Mesenchymal stem cell (in vitro differentiated cells and primary cell): ENCODE measurements at regions not wholly inside any gene's neighbourhood (a gene's known extent, or its start where the extent isn't known, plus 50 kb on each side); places are given as distances from the start of the nearest gene placed in this dataset.

Experiments
- DNase-seq: peaks from one replicate; pipeline ENCODE4 v3.0.0-alpha.2; 2013
- H2AFZ ChIP-seq: one replicate; pipeline ENCODE4 v1.6.1; 2013; ENCODE audit warnings: low read depth, mild to moderate bottlenecking, control low read depth, inconsistent platforms, low read length, moderate library complexity
- H2AK5ac ChIP-seq: 2 replicates; pipeline ENCODE4 v1.6.1; 2013; ENCODE audit warnings: low read length, moderate library complexity, mild to moderate bottlenecking, inconsistent platforms; ENCODE audit not compliant: severe bottlenecking
- H2BK120ac ChIP-seq: one replicate; pipeline ENCODE4 v1.6.1; 2013; ENCODE audit warnings: low read depth, mild to moderate bottlenecking, inconsistent platforms, low read length, moderate library complexity
- H2BK12ac ChIP-seq, 2 experiments: one replicate each; pipeline ENCODE4 v1.6.1; 2013; ENCODE audit warnings: inconsistent platforms in 2 of 2, low read length in 2 of 2, mild to moderate bottlenecking in 2 of 2, moderate library complexity in 2 of 2, control low read depth in 1 of 2
- H2BK15ac ChIP-seq: one replicate; pipeline ENCODE4 v1.6.1; 2013; ENCODE audit warnings: mild to moderate bottlenecking, low read depth, inconsistent platforms; ENCODE audit not compliant: poor library complexity, severe bottlenecking
- H2BK5ac ChIP-seq: 2 replicates; pipeline ENCODE4 v1.6.1; 2013; ENCODE audit warnings: low read depth, mild to moderate bottlenecking, low read length, control low read depth, inconsistent platforms; ENCODE audit not compliant: poor library complexity, severe bottlenecking
- H3K14ac ChIP-seq, 2 experiments: one replicate each; pipeline ENCODE4 v1.6.1; 2013; ENCODE audit warnings: inconsistent platforms in 2 of 2, low read length in 2 of 2, control low read depth in 1 of 2, mild to moderate bottlenecking in 1 of 2, moderate library complexity in 1 of 2
- H3K18ac ChIP-seq, 2 experiments: one replicate each; pipeline ENCODE4 v1.6.1; 2013; ENCODE audit warnings: inconsistent platforms in 2 of 2, low read length in 2 of 2, control low read depth in 1 of 2, low read depth in 1 of 2, mild to moderate bottlenecking in 1 of 2
- H3K23ac ChIP-seq, 2 experiments: one replicate each; pipeline ENCODE4 v1.6.1; 2013; ENCODE audit warnings: inconsistent platforms in 2 of 2, low read length in 2 of 2, mild to moderate bottlenecking in 2 of 2, moderate library complexity in 2 of 2, control low read depth in 1 of 2
- H3K27ac ChIP-seq: 2 replicates; pipeline ENCODE4 v1.5.1; 2013; ENCODE audit warnings: mild to moderate bottlenecking, moderate library complexity, low read length, control low read depth, inconsistent platforms; ENCODE audit not compliant: poor library complexity, severe bottlenecking
- H3K27me3 ChIP-seq, 2 experiments: 2 replicates each; pipeline versions ENCODE4 v1.6.1 to v1.7.0; 2013; ENCODE audit warnings: low read length in 2 of 2, mild to moderate bottlenecking in 2 of 2, moderate library complexity in 2 of 2, control low read depth in 1 of 2, inconsistent platforms in 1 of 2; ENCODE audit not compliant: control insufficient read depth in 1 of 2, insufficient read depth in 1 of 2
- H3K36me3 ChIP-seq, 2 experiments: 2 replicates each; pipeline versions ENCODE4 v1.6.1 to v1.7.0; 2013; ENCODE audit warnings: low read length in 2 of 2, control low read depth in 1 of 2, inconsistent platforms in 1 of 2, low read depth in 1 of 2, mild to moderate bottlenecking in 1 of 2; ENCODE audit not compliant: insufficient read depth in 2 of 2, control insufficient read depth in 1 of 2
- H3K4ac ChIP-seq, 2 experiments: one replicate each; pipeline ENCODE4 v1.6.1; 2013; ENCODE audit warnings: inconsistent platforms in 2 of 2, low read length in 2 of 2, mild to moderate bottlenecking in 2 of 2, moderate library complexity in 2 of 2, control low read depth in 1 of 2, low read depth in 1 of 2
- H3K4me1 ChIP-seq: 2 replicates; pipeline ENCODE4 v1.6.1; 2013; ENCODE audit warnings: low read depth, low read length, control low read depth; ENCODE audit not compliant: control insufficient read depth, insufficient read depth
- H3K4me2 ChIP-seq: 2 replicates; pipeline ENCODE4 v1.6.1; 2013; ENCODE audit warnings: low read length, mild to moderate bottlenecking, inconsistent platforms; ENCODE audit not compliant: poor library complexity, severe bottlenecking
- H3K4me3 ChIP-seq, 2 experiments: 2 replicates each; pipeline versions ENCODE4 v1.5.1 to v1.7.0; 2013; ENCODE audit warnings: low read length in 2 of 2, mild to moderate bottlenecking in 2 of 2, control low read depth in 1 of 2, low read depth in 1 of 2; ENCODE audit not compliant: insufficient read depth in 1 of 2
- H3K79me1 ChIP-seq: replicated peaks from 2 replicates; pipeline ENCODE4 v1.6.1; 2013; ENCODE audit warnings: mild to moderate bottlenecking, control low read depth, low read length, inconsistent platforms; ENCODE audit not compliant: poor library complexity, severe bottlenecking
- H3K9ac ChIP-seq: 2 replicates; pipeline ENCODE4 v1.7.0; 2013; ENCODE audit warnings: mild to moderate bottlenecking, low read length, moderate library complexity
- H3K9me3 ChIP-seq: 2 replicates; pipeline ENCODE4 v1.7.0; 2013; ENCODE audit warnings: mild to moderate bottlenecking, low read length; ENCODE audit not compliant: control insufficient read depth
- H4K8ac ChIP-seq: one replicate; pipeline ENCODE4 v1.6.1; 2013; ENCODE audit warnings: inconsistent platforms, mild to moderate bottlenecking, low read length, moderate library complexity
- H4K91ac ChIP-seq: one replicate; pipeline ENCODE4 v1.6.1; 2013; ENCODE audit warnings: mild to moderate bottlenecking, low read length, inconsistent platforms
- WGBS: methylation state at CpG from one replicate; pipeline ENCODE4 v1.1.7; 2013; ENCODE audit warnings: mixed read lengths; 5-methylcytosine and 5-hydroxymethylcytosine counted together

DNA sequence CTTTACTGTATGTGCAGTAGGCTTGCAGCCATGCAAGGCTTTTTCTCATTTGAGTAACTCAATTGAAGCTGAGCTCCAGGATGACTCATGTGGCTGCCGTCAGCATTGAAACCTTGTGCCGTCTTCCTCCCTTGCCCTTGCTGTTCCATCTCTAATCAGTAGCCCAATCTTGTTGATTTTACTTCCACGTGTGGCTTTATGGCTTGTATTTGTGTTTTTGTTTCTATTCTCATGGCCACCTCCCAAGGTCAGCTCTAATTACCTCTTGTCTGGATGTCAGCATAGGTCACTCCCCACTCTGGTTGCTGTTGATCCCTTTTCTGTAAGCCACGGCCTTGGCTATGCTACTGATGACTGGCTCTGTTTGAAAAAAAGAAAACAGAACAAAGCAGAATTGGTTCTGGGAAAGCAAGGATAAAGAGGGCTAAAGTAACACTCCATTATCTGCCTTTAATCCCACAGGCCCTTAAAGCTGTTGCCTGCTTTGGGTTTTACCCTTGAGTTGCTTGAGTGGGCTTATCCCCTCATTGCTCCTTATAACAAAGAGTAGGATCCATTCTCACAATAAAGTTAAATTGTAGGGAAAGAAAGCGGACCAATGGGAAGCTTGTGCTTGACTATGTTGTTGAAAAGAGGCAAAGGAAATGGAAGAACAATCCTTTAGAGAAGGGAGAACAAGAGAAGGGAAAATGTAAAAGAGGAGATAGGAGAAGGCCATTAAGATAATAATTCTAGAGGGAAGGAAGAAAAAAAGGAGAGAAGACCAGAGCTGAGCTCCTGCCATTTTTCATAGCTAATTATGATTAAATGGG, 173.9 kb upstream of the PGRMC2 start:
- H3K23ac ChIP-seq: no peak overlapping the region
- no peak overlapping the region for H3K4ac ChIP-seq
- H2AK5ac ChIP-seq: peak overlapping the region; percentile 28
- no peak overlapping the region for H2BK120ac ChIP-seq
- H4K8ac ChIP-seq: peak overlapping the region; percentile 48
- H2AFZ ChIP-seq: no peak overlapping the region
- peaks cover 10% of the 10 kb centered on the region for H3K79me1 ChIP-seq
- peaks cover 4% of the 10 kb centered on the region for H3K4me1 ChIP-seq
- no peak overlapping the region for H3K4me3 ChIP-seq
- H3K9ac ChIP-seq: peak overlapping the region; percentile 72
- no peaks in the 10 kb centered on the region for H3K9me3 ChIP-seq
- no peaks in the 10 kb centered on the region for H3K27me3 ChIP-seq
- peak overlapping the region; percentile 89 for H3K27ac ChIP-seq
- H3K4me2 ChIP-seq: no peak overlapping the region
- peak overlapping the region in 1 of 2 experiments; percentile 47 for H2BK12ac ChIP-seq
- no peak overlapping the region for H3K14ac ChIP-seq
- WGBS: 29% methylated on average over 4 of the region's 5 CpGs
- peak overlapping the region in 1 of 2 experiments; percentile 63 for H3K18ac ChIP-seq
- H2BK5ac ChIP-seq: peak overlapping the region; percentile 46
- DNase-seq: peak; percentile 85
- H2BK15ac ChIP-seq: no peak overlapping the region
- H4K91ac ChIP-seq: no peak overlapping the region
- H3K36me3 ChIP-seq: no peaks in the 10 kb centered on the region

DNA sequence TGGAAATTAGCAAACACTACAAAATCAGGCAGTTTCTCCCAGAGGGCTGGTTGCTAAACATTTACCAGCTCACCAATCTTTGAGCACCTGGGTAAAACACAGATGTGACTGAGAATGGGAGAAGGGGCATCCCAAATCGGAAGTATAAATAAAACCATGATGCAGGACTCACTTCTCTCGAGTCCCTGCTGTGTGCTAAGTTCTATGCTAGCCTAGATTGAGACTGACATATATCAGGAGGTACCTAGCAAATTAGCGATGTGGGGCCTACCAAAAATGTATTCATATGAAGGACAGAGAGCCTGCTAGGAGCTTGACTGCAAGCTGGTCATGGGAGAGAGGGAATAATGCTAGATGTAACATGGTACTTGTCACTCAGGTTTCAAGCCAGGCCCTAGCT, 171.9 kb upstream of the PGRMC2 start:
- H3K14ac ChIP-seq: no peak overlapping the region
- 82% methylated on average over 3 of the region's 3 CpGs for WGBS

DNA sequence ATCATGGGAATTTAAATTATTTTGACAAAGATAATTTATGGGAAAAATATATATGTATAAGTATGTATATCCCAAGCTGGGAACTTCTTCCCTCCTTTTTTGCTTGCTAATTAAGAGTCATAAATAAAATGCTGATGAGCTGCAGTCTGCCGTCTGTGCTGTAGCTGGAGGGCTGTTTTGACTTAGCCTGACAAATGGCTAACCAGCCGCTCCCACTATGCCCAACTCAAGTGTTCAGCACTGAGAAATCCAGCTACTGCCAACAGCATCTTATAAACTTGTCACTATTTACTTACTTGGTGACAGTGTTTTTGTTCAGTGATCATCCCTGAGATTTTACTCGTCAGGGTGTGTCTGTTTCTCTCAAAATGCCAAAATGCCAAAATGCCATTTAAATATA, 171.2 kb upstream of the PGRMC2 start:
- H3K4me1 ChIP-seq: peaks cover 13% of the 10 kb centered on the region
- H3K18ac ChIP-seq: no peak overlapping the region
- H2AK5ac ChIP-seq: no peak overlapping the region
- H3K4me2 ChIP-seq: no peak overlapping the region
- no peak overlapping the region for H2AFZ ChIP-seq
- no peaks in the 10 kb centered on the region for H3K9me3 ChIP-seq
- H3K27ac ChIP-seq: no peak overlapping the region
- H3K27me3 ChIP-seq: no peaks in the 10 kb centered on the region
- H3K4me3 ChIP-seq: no peak overlapping the region
- WGBS: 84% methylated on average over 2 of the region's 3 CpGs
- H3K14ac ChIP-seq: no peak overlapping the region
- H2BK15ac ChIP-seq: no peak overlapping the region
- H3K79me1 ChIP-seq: peaks cover 11% of the 10 kb centered on the region
- H3K36me3 ChIP-seq: no peaks in the 10 kb centered on the region
- no peak overlapping the region for H2BK12ac ChIP-seq
- no peak overlapping the region for H3K4ac ChIP-seq
- H3K23ac ChIP-seq: no peak overlapping the region
- no peak overlapping the region for H2BK120ac ChIP-seq
- H2BK5ac ChIP-seq: no peak overlapping the region
- no peak overlapping the region for H3K9ac ChIP-seq
- H4K8ac ChIP-seq: no peak overlapping the region
- H4K91ac ChIP-seq: no peak overlapping the region
- no peak for DNase-seq

More for the DNA sequence above, 171.9 kb upstream of the PGRMC2 start:
- H2AFZ ChIP-seq: no peak overlapping the region
- H3K4me2 ChIP-seq: no peak overlapping the region
- peak overlapping the region in 1 of 2 experiments; percentile 40 for H3K4ac ChIP-seq
- H3K9ac ChIP-seq: no peak overlapping the region
- H2BK12ac ChIP-seq: peak overlapping the region in 1 of 2 experiments; percentile 44
- H2BK15ac ChIP-seq: no peak overlapping the region
- no peak overlapping the region for H2BK120ac ChIP-seq
- no peaks in the 10 kb centered on the region for H3K27me3 ChIP-seq
- no peaks in the 10 kb centered on the region for H3K9me3 ChIP-seq
- peak overlapping the region in 1 of 2 experiments; percentile 35 for H3K18ac ChIP-seq
- peaks cover 13% of the 10 kb centered on the region for H3K4me1 ChIP-seq
- no peak overlapping the region for H3K23ac ChIP-seq
- no peak overlapping the region for H4K91ac ChIP-seq
- H3K79me1 ChIP-seq: peaks cover 11% of the 10 kb centered on the region
- no peak overlapping the region for H2BK5ac ChIP-seq
- H3K27ac ChIP-seq: no peak overlapping the region
- H3K36me3 ChIP-seq: no peaks in the 10 kb centered on the region
- H2AK5ac ChIP-seq: peak overlapping the region; percentile 83
- no peak overlapping the region for H4K8ac ChIP-seq
- DNase-seq: no peak
- H3K4me3 ChIP-seq: no peak overlapping the region

DNA sequence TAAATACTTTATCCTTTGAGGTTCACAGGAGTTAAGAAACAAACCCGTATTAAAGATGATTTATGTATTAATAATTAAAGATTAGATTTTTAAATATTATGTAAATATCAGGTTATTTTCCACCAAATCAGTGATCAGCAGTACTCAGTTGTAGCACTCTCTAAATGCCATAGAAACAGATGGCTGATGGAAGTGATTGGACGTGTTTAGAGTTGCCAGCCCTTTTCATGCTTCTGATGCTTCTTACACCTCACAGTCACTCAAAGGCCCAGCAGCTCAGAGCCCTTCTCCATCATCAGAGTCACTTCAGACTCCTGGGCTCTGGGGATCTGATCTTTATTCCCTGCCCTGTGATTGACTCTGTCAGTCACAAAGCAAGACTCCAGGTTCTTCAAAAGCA, 170.1 kb upstream of the PGRMC2 start:
- no peak for DNase-seq
- Histone ChIP-seq H2AK5ac (peak overlapping the region; percentile 96), H4K8ac (no peak overlapping the region), H2BK5ac (no peak overlapping the region), H3K4me1 (peaks cover 13% of the 10 kb centered on the region), H2BK15ac (no peak overlapping the region), H3K27me3 (no peaks in the 10 kb centered on the region), H3K14ac (no peak overlapping the region), H2BK12ac (peak overlapping the region in 1 of 2 experiments; percentile 57), H3K18ac (no peak overlapping the region), H3K9me3 (no peaks in the 10 kb centered on the region), H3K23ac (no peak overlapping the region), H3K27ac (no peak overlapping the region), H4K91ac (no peak overlapping the region), H3K4me3 (no peak overlapping the region), H3K4ac (no peak overlapping the region), H3K4me2 (no peak overlapping the region), H3K36me3 (no peaks in the 10 kb centered on the region), H2AFZ (no peak overlapping the region), H2BK120ac (no peak overlapping the region), H3K79me1 (peaks cover 10% of the 10 kb centered on the region), H3K9ac (no peak overlapping the region)
- 96% methylated on average over 1 of the region's 2 CpGs for WGBS
